Stimulated activated CD4-positive, alpha-beta T cell treated with anti-CD3 and anti-CD28 coated beads, Interleukin-4, amount 100 ng/mL, for 48 hours (primary cell): ENCODE measurements at regions not wholly inside any gene's neighbourhood (a gene's known extent, or its start where the extent isn't known, plus 50 kb on each side); places are given as distances from the start of the nearest gene placed in this dataset.

Experiments used
- DNase-seq, 2 donors: peaks; one replicate each; pipeline ENCODE4 v3.0.0-alpha.2; 2020; ENCODE audit warnings: low read depth in 2 of 2

DNA sequence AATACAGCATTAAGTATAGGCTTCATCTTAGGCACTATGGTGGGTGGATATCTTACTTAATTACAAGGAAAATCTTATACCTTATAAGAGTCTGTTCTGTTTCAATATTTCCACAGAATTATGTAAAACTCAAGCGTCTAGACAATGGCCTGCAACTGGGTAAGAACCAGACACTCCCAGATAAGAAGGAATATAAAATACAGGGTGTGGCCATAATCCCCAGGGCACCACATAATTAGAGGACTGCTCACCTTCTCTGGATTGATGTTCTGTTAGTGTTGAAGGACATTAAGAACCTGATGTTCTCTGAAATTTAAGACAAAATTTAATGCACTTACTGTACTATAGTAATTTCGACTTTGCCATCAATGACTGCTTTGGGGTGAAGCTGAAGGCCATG lies 198.2 kb upstream of the ARSJ start:
- no peak for DNase-seq

DNA sequence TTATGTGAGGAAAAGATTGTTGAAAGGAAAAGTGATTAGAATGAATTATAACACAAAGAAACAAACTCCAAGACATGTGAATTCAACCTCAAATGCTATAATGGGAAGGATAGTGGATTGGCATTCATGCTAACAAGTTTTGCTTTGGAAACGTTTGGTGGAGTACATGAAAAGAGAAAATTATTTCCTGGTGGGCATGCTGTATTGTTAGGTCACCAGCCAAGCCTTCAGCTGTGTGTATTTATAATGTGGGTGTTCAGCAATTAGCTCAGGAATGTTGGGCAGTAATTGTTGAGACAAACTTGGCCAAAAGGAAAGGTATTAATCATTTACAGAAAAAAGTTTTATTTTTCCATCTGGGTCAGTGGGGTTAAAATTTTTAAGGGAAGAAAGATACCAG lies 198.9 kb upstream of the ARSJ start:
- no peak for DNase-seq

GRCh38 chr4:114180481-114180880 lies 201.0 kb upstream of the ARSJ start:
- DNase-seq, result peak; percentile 5 to 7

GRCh38 chr4:114184901-114185300 lies 205.5 kb upstream of the ARSJ start:
- DNase-seq, result no peak

DNA sequence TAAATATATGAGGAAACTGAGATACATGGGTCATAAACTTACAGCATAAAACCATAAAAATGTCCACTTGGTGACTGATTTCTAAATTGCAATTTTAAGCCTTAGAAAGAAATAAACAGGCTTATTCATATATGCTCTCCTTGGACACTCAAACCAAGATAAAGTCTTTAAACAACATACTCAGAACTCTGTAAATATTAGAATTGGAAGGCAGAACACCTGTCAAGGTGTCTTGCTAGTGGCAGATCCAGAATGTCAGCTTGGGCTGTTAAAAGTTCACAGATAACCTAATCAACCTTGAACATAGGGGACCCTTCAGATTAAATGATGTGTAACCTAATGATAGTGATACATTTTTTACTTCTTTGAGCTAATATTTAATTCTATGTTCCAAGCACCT lies 208.1 kb upstream of the ARSJ start:
- DNase-seq, result no peak

DNA sequence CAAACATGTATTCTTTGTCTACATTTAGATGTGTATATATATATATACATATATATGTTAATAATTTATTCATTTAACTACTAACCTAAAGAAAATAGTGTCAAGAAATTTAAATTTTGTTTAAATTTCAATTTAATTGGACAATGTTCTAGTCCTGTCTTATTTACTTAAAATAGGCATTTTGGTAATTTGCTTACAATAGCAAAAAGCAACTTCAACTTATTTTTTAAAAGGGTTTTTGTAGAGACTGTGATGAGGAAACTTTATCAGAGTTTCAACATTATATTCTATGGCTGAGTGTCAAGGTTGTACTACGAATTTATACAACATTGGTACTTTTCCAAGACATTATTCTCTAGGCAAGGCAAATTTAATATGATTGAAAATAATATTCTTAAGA lies 212.0 kb upstream of the ARSJ start:
- no peak for DNase-seq

- DNase-seq, result no peak
Observed at GRCh38 chr4:114192854-114193253, 213.4 kb upstream of the ARSJ start.

DNA sequence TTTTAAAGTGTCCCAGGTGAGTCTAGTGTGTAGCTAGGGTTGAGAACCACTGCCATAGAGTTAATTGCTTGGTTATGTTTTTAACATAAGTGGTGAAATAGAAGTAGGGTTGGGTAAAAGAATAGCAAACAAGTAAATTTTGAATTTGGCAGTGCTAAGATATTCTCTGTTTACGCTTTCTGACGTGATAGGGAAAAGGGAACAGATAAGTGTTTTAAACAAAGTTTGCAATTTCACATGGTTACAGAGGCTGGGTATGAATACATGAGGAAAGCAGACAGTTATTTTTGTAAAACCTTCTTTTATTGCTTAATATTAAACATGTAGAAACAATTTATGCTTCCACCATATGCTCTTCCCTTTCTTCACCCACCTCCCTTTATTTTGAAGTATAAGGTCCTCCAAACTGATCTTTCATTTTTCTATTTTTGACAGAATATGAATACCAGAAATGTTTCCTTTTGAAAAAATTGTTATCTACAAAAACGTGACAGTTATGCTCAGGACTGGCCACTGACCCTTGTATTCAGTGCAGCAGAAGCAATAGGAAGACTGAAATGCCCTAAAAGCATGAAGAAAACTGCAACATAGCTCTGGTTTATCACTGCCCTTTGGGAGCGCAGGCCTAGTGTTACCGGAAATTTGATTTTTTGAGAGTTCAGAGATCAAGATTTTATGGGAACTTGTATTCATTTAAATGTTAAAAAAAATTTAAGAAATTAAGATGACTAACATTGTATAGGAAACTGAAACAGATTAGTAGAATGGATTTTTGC lies 214.4 kb upstream of the ARSJ start:
- no peak for DNase-seq

DNA sequence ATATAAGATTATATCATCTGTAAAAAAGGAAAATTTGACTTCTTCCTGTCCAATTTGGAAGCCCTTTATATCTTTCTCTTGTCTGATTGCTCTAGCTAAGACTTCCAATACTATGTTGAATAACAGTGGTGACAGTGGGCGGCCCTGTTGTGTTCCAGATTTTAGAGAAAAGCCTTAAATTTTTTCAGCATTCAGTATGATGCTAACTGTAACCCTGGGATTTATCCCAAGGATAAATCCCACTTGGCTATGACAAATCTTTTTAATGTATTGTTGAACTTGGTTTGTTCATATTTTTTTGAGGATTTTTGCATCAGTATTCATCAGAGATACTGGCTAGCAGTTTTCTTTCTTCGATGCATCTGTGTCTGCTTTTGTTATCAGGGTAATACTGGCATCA lies 217.2 kb upstream of the ARSJ start:
- no peak for DNase-seq

- DNase-seq, result no peak
Observed at GRCh38 chr4:114200026-114200425, 220.6 kb upstream of the ARSJ start.

GRCh38 chr4:114205261-114205660 lies 225.8 kb upstream of the ARSJ start:
- DNase-seq, result no peak

DNA sequence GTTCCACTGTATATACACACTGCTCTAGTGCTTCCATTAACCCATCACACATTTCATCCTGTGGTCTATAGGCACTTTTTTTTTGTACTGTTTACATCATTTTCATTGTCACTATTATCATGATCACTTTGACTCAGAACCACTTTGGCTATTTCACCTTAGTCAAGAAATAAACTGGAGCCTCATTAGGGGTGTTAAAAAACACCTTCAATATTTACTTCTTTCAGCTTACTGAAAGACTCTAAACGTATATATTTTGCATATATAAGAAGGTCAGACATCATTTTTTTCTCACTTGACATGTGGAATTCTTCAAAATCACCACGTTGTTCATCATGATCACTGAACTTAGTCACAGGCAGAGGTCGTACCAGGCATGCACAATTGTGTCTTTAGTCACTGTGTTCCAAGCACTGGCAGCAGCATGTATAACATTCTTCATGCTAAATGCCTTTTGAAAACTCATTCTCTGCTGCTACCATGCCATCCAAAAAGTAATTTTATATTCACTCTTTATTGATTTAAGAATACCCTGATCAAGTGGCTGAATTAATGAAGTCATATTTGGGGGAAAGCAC lies 229.2 kb upstream of the ARSJ start:
- no peak for DNase-seq

DNA sequence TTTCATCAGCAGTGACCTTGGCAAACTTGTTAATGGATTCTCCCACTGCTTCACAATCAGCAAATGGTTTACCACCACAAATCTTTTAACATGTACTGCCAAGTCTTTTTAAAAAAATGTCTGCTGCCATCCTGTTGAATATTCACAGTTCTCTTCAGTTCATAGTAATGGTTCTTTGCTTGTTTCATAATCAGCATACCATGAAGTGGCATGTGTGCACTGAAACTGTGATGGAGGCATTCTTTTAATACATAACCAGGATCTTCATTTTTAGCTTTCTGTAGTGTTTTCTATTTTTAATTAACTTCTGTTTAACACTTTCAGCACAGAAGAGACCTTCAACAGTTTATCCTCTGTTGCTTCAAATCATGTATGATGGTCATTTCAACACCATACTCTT lies 230.1 kb upstream of the ARSJ start:
- no peak for DNase-seq

- no peak for DNase-seq
Observed at GRCh38 chr4:114211556-114211955, 232.1 kb upstream of the ARSJ start.

DNA sequence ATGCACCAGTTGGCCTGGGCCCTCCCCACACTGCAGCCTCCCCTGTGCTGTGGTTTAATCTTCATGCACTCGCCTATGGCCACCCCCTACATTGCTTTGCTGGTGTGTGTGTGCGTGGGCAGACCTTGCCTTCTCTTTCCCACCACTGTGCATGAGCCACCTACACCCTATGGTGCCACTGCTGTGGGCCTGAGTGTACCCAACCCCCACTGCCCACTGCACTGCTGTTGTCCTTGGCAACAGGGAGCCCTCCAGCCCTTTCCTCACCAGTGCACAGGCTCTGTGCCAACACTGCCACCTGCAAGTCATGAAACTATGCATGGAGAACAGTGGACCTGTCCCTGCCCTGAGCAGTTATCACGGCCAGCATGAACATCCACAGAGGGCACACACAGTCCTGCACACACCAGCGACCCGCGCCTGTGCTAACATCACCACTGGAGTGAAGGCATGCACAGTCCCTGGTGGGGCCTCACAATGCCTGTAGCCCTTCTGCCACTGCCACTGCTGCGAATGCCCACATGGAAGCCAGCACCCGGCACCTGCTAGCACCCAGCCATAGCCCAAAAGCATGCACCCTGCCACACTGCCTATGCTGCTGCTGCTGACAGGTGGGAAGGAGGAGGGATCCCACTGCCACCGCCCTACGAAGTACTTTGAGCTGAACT lies 237.8 kb upstream of the ARSJ start:
- no peak for DNase-seq

DNA sequence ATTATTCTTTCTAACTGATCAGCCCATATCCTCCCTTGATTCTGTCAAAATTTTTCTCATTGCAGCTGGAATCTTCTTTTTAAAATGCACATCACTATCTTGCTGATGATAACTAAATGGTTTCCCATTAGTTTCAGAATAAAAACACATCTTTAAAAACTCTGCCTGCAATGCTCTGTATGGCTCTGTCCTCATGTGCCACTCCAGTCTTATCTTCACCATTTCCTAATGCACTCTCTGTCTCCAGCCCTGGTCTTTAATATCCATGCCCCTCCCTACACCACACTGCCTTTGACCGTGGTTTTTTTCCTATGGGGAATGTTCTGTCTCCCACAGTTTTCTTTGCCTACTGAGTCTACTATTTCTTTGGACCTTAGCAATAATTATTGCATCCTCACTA lies 244.1 kb upstream of the ARSJ start:
- DNase-seq, result no peak

DNA sequence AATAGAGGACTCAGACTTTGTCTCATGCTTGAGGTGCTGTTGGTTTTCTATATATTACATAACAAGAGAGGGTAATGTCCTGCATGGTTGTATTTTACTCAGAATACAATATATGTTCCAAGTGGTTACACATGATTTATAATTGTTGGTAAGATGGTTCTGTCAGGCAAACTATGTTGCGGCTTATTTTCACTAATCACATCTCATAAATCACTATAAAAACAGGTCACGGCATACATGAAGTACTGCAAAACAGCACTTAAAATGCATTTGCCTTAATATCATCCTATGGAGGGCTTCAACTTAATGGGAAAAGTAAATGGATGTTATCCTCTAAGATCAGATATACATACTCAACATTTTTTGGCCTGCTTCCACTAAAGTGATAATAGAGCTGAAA lies 246.0 kb upstream of the ARSJ start:
- no peak for DNase-seq

DNA sequence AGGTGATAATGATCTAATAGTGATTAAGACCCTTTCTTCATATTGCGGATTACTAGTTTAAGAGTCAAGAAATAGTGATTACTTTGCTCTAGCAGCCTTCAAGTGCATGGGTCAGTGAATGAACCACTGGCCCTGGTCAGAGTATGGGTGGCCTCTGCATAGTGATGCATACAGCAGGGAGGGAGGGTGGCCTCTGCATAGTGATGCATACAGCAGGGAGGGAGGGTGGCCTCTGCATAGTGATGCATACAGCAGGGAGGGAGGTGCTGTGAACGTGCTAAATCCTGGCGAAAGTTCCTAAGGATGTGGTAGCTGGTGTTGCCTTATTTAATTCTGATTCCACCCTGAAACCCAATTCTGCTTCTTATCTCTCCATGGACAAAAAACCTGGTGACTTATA lies 246.7 kb upstream of the ARSJ start:
- DNase-seq, result no peak

DNA sequence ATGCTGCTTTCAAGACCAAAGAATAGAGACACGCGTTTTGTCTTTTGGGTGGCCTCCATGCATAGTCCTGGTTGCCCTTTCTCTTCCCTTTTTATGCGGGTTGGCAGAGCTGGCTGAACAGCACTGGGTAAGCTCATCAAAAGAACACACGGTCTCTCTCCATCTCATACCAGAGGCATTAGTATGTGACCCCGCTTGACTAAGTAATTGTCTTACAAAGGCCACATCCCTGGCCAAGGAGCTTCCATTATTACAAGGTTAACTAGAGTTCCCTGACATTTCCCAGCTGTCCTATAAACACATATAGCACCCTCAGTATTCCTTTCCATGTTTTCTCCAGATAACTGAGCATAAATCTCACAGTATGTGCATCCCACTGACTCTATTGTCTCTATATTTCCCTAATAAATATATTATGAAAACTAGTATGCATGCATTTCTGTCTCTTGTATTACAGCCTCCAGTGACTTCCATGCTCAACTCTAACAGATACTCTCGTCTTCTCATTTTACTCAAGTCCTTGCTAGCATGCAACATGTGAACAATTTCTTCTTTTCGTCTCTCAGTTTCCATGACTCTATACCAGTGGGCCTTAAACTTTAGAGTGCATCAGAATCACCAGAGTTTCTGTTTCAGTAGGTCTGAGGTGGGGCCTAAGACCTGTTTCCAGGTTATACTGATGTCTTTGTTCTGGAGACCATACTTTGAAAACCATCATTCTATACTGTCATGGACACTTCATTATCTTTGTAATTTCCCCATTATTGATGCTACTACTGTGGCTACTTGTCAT lies 247.7 kb upstream of the ARSJ start:
- DNase-seq, result no peak

- no peak for DNase-seq
Observed at GRCh38 chr4:114229706-114230105, 250.3 kb upstream of the ARSJ start.

DNA sequence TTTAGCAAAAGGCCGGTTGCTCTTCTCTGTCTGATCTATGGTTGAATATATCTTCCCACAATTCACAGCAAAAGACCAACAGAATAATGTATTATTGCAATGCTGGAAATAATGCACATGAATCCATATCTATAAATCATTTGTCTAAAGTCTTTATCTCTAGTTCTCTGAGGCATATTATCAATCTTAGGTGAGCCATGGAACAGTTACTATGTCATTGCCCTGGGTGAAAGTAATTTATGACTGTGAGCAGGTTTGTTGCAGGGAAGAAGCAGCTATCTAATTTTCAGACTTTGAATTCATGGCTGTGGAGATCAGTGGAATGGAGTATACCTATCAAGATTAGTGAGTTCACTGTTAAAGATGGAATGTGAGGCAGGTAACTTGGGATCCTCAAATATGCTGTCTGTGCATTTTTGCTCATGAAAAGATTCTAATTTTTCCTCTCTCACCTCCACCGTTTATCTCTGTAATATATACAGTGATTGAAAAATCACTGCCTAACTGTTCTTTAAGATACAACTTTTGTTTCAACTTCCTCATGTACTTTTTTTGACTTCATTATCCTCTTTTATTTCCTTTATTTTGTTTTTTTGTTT lies 256.8 kb upstream of the ARSJ start:
- DNase-seq, result no peak

DNA sequence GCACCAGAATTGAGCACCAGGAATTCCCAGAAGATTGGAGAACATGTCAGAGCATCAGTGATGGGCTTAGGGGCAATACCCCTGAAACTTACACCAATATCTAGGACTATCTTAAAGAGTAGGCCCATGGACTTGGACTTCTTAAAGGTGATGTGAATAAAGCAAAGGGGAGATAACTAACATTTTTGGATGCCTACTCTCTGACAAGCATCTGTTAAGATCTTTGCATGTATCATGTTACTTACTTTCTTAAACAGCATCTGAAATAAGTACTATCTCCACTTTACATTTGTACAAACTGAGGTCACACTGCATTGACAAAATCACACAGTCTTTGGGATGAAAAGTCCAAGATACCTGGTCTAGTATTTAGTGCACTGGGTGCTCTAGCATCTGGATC lies 258.6 kb upstream of the ARSJ start:
- no peak for DNase-seq
